Prostate gland (tissue), 2 donors: ENCODE measurements at regions not wholly inside any gene's neighbourhood (a gene's known extent, or its start where the extent isn't known, plus 50 kb on each side); places are given as distances from the start of the nearest gene placed in this dataset.

Experiments
- POLR2A ChIP-seq: fragments of 450-650 bp; IDR thresholded peaks from one replicate; pipeline ENCODE4 v1.6.1; 2016; ENCODE audit warnings: antibody characterized with exemption, mild to moderate bottlenecking
- TF ChIP-seq, protein P1 (sequence below), 4 experiments: fragments of 200-600 bp in 2 of 4; fragments of 450-650 bp in 2 of 4; sonication (generic) in 2 of 4; IDR thresholded peaks; 1 replicate in 3 of 4; 2 replicates in 1 of 4; pipeline ENCODE4 v1.5.1; 2016 to 2019; ENCODE audit warnings: antibody characterized with exemption in 4 of 4, mild to moderate bottlenecking in 2 of 4, moderate library complexity in 2 of 4

DNA sequence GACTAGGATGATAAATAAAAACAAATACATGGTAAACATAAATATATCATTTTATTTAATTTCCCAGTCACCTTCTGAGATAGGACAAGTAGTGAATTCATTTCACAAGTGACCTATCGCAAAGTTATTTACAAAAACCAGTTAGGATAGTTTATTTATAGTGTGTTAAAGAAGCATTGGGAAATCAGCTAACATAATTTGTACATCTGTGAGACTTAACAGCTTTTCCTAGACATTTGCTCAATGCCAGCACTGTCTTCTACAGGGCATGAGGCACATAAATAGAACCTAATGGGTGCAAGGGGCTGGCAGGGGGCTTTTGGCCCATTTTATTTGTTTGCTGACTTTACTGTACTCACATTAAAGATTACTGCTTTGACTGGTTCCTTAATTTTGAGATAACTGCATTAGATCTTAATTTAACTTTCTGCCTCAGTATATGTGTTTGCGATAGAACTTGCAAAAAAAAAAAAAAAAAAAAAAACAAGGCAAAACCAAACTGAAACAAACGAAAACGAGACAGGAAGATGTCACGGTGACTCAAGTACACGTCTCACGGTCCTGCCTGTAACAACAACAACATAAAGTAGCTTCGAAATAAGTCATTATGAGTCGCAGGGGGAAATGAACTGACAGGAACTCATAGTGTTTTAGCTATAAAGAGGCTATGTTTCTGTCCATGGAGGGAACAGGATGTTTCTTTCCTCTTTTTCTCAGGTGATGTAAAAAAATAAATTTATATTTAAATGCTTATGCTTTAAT is 133.7 kb upstream of the GMDS start:
- TF ChIP-seq, protein P1, sequence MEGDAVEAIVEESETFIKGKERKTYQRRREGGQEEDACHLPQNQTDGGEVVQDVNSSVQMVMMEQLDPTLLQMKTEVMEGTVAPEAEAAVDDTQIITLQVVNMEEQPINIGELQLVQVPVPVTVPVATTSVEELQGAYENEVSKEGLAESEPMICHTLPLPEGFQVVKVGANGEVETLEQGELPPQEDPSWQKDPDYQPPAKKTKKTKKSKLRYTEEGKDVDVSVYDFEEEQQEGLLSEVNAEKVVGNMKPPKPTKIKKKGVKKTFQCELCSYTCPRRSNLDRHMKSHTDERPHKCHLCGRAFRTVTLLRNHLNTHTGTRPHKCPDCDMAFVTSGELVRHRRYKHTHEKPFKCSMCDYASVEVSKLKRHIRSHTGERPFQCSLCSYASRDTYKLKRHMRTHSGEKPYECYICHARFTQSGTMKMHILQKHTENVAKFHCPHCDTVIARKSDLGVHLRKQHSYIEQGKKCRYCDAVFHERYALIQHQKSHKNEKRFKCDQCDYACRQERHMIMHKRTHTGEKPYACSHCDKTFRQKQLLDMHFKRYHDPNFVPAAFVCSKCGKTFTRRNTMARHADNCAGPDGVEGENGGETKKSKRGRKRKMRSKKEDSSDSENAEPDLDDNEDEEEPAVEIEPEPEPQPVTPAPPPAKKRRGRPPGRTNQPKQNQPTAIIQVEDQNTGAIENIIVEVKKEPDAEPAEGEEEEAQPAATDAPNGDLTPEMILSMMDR (IDR thresholded peaks at IDR 0.05) = no peak
- no peak for TF ChIP-seq POLR2A
